GM19193 (cell line): ENCODE measurements at regions not wholly inside any gene's neighbourhood (a gene's known extent, or its start where the extent isn't known, plus 50 kb on each side); places are given as distances from the start of the nearest gene placed in this dataset.

Experiments used
- POLR2A ChIP-seq: IDR thresholded peaks from 4 replicates; pipeline ENCODE4 v1.6.1; 2011; ENCODE audit not compliant: insufficient read depth, insufficient read length; ENCODE audit errors: extremely low read depth

GRCh38 chr13:48583859-48584311 lies 51.0 kb upstream of the RCBTB2 start:
- no peak for TF ChIP-seq POLR2A

- TF ChIP-seq POLR2A: peak; percentile 26
These were observed 52.6 kb upstream of the RCBTB2 start for GRCh38 chr13:48585456-48585840.

- no peak for TF ChIP-seq POLR2A
These were observed 53.8 kb upstream of the RCBTB2 start for GRCh38 chr13:48586591-48587103.

- TF ChIP-seq POLR2A: no peak
These were observed 55.2 kb upstream of the RCBTB2 start for GRCh38 chr13:48588120-48588519.

GRCh38 chr13:48590141-48590901 lies 57.4 kb upstream of the RCBTB2 start:
- TF ChIP-seq POLR2A: no peak

GRCh38 chr13:48591889-48592687 lies 59.2 kb upstream of the RCBTB2 start:
- TF ChIP-seq POLR2A: no peak

- no peak for TF ChIP-seq POLR2A
These were observed 59.8 kb upstream of the RCBTB2 start for GRCh38 chr13:48592688-48593049.

GRCh38 chr13:48593536-48593935 lies 60.2 kb upstream of the CYSLTR2 start:
- no peak for TF ChIP-seq POLR2A

- TF ChIP-seq POLR2A: peak; percentile 32
These were observed 59.5 kb upstream of the CYSLTR2 start for GRCh38 chr13:48594096-48594815.

- TF ChIP-seq POLR2A: no peak
These were observed 58.0 kb upstream of the CYSLTR2 start for GRCh38 chr13:48595431-48596429.

- no peak for TF ChIP-seq POLR2A
These were observed 53.1 kb upstream of the CYSLTR2 start for GRCh38 chr13:48600374-48601364.

- no peak for TF ChIP-seq POLR2A
These were observed 51.3 kb upstream of the CYSLTR2 start for GRCh38 chr13:48602296-48603016.
